Body of pancreas (tissue), 4 donors: ENCODE measurements at regions not wholly inside any gene's neighbourhood (a gene's known extent, or its start where the extent isn't known, plus 50 kb on each side); places are given as distances from the start of the nearest gene placed in this dataset.

Source experiments
- ATAC-seq: fragments of 150-250 bp; one replicate; pipeline ENCODE4 v1.9.1; 2016
- DNase-seq, 4 donors: peaks; one replicate each; pipeline ENCODE4 v3.0.0-alpha.2; 2019
- H3K27ac ChIP-seq, 4 donors: fragments of 200-600 bp; sonication (generic); 1 replicate in 3 of 4; 2 replicates in 1 of 4; pipeline versions ENCODE4 v1.5.1 to v1.6.1; 2016 to 2019; ENCODE audit warnings: mild to moderate bottlenecking in 1 of 4, mixed read lengths in 1 of 4, moderate library complexity in 1 of 4
- H3K27me3 ChIP-seq, 2 donors: fragments of 200-600 bp; sonication (generic); one replicate each; pipeline ENCODE4 v1.6.0; 2016; ENCODE audit warnings: mild to moderate bottlenecking in 1 of 2
- H3K36me3 ChIP-seq, 2 donors: fragments of 200-600 bp; sonication (generic); replicated peaks in 1 of 2; 2 replicates each; pipeline ENCODE4 v1.5.1; 2016; ENCODE audit warnings: low read depth in 2 of 2; ENCODE audit not compliant: insufficient read depth in 1 of 2
- H3K4me1 ChIP-seq: fragments of 200-600 bp; sonication (generic); one replicate; pipeline ENCODE4 v1.6.0; 2016
- H3K4me3 ChIP-seq, 2 donors: fragments of 200-600 bp; sonication (generic); 1 replicate in 1 of 2; 2 replicates in 1 of 2; pipeline ENCODE4 v1.5.1; 2016 to 2019
- H3K9me3 ChIP-seq, 3 donors: fragments of 200-600 bp; sonication (generic); 1 replicate in 2 of 3; 2 replicates in 1 of 3; pipeline ENCODE4 v1.5.1; 2016
- CTCF ChIP-seq, 7 experiments: fragments of 450-650 bp in 4 of 7; fragments of 200-600 bp in 3 of 7; sonication (generic) in 3 of 7; IDR thresholded peaks; one replicate each; pipeline ENCODE4 v1.5.1; 2016 to 2019; ENCODE audit warnings: antibody characterized with exemption in 7 of 7
- POLR2A ChIP-seq, 3 donors: fragments of 450-650 bp; IDR thresholded peaks; one replicate each; pipeline ENCODE4 v1.6.1; 2016; ENCODE audit warnings: antibody characterized with exemption in 3 of 3, mild to moderate bottlenecking in 2 of 3
- WGBS, 2 donors: methylation state at CpG; one replicate each; pipeline ENCODE4 v1.1.5; 2017; 5-methylcytosine and 5-hydroxymethylcytosine counted together
- intact Hi-C: fragments of 100-400 bp; cut with DNase I; formaldehyde crosslinking; loops from one replicate; pipeline ENCODE4 v1.15.1; 2023

DNA sequence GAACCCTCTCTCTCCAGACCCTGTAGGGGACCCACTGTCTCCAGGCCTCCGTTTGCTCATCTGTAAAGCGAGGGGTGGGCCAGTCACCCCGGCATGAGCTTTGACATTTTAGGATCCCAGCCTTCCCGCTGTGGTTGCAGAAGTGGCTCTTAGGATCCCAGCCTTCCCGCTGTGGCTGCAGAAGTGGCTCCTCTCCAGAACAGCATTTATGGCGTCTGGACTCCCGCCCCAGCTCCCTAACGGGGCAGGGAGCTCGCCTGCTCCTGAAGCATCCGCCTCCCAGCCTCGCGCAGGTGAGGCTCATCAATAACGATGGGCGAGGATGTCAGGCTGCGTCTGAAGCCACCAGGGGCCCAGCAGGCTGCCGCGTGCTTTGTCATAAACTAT is 222.3 kb upstream of the TNRC6C start:
- H3K27ac ChIP-seq, result no peak overlapping the region
- peaks cover 13% of the 10 kb centered on the region for H3K4me1 ChIP-seq
- H3K9me3 ChIP-seq, result peaks cover 0 to 9% (median 0%) of the 10 kb centered on the region in 3 donors
- WGBS, 2 donors, result 29 to 32% methylated on average over 9 to 14 of the region's 17 CpGs
- DNase-seq (no peak), ATAC-seq (no peak)
- H3K27me3 ChIP-seq, result peaks cover 0 to 7% of the 10 kb centered on the region in 2 donors
- H3K36me3 ChIP-seq, result no peaks in the 10 kb centered on the region
- intact Hi-C loops, result no loop called here
- no peak for TF ChIP-seq POLR2A (IDR thresholded peaks at IDR 0.05)
- TF ChIP-seq CTCF (IDR thresholded peaks at IDR 0.05), result no peak
- no peak overlapping the region for H3K4me3 ChIP-seq

DNA sequence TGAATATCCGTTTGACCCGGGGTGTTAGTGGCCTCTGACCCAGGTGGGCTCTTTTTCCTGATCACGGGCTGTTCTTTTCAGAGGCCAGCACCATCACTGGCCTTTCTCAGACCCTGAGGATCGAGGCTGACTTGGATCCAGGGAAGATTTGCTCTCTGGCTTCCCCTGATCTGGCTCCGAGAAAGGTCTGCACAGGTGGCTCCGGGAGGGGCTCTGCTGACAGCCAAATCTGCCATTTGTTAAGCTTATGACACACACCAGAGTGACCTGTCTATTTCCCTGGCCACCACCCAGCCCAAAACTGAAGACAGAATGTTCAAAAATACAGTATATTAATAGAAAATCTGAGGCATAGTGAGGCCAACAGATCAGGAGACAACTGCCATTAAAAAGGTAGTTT is 221.8 kb upstream of the TNRC6C start:
- no peak overlapping the region for H3K27ac ChIP-seq
- no peak for DNase-seq
- H3K4me3 ChIP-seq, result no peak overlapping the region

GRCh38 chr17:77737442-77738265 is 220.8 kb upstream of the TNRC6C start:
- Histone ChIP-seq H3K4me1 (peaks cover 13% of the 10 kb centered on the region), H3K27me3 (peaks cover 0 to 7% of the 10 kb centered on the region in 2 donors), H3K36me3 (no peaks in the 10 kb centered on the region), H3K9me3 (peaks cover 0 to 7% (median 0%) of the 10 kb centered on the region in 3 donors), H3K27ac (no peak overlapping the region), H3K4me3 (no peak overlapping the region)
- TF ChIP-seq POLR2A (IDR thresholded peaks at IDR 0.05), result no peak
- WGBS, 2 donors, result 72 to 81% methylated on average over 21 of the region's 21 CpGs
- no peak for DNase-seq
- intact Hi-C loops, result no loop called here
- ATAC-seq, result no peak

More for the DNA sequence above, 221.8 kb upstream of the TNRC6C start:
- TF ChIP-seq POLR2A (IDR thresholded peaks at IDR 0.05) (no peak), CTCF (IDR thresholded peaks at IDR 0.05) (no peak)
- peaks cover 0 to 7% of the 10 kb centered on the region in 2 donors for H3K27me3 ChIP-seq
- intact Hi-C loops, result no loop called here
- no peak for ATAC-seq
- WGBS, 2 donors, result 46 to 53% methylated on average over 4 to 6 of the region's 6 CpGs
- peaks cover 0 to 9% (median 0%) of the 10 kb centered on the region in 3 donors for H3K9me3 ChIP-seq
- H3K4me1 ChIP-seq, result peaks cover 13% of the 10 kb centered on the region
- no peaks in the 10 kb centered on the region for H3K36me3 ChIP-seq

GRCh38 chr17:77738751-77739531 is 219.6 kb upstream of the TNRC6C start:
- DNase-seq (peak in 2 of 4 donors; percentile 9 to 14), ATAC-seq (peak; percentile 30)
- Histone ChIP-seq H3K9me3 (no peaks in the 10 kb centered on the region), H3K4me3 (no peak overlapping the region), H3K27me3 (peaks cover 0 to 7% of the 10 kb centered on the region in 2 donors), H3K27ac (peak overlapping the region in 2 of 4 donors; percentile 25 to 40), H3K36me3 (no peaks in the 10 kb centered on the region), H3K4me1 (peaks cover 12% of the 10 kb centered on the region)
- TF ChIP-seq CTCF (IDR thresholded peaks at IDR 0.05) (no peak), POLR2A (IDR thresholded peaks at IDR 0.05) (no peak)
- WGBS, 2 donors, result 32 to 38% methylated on average over 8 of the region's 8 CpGs
- intact Hi-C loops, result no loop called here

GRCh38 chr17:77740481-77740880 is 218.0 kb upstream of the TNRC6C start:
- no peaks in the 10 kb centered on the region for H3K36me3 ChIP-seq
- no peaks in the 10 kb centered on the region for H3K9me3 ChIP-seq
- no peaks in the 10 kb centered on the region for H3K4me1 ChIP-seq
- no peak for DNase-seq
- intact Hi-C loops, result no loop called here
- no peak for ATAC-seq
- 67 to 82% methylated on average over 7 of the region's 7 CpGs for WGBS, 2 donors
- no peak overlapping the region for H3K27ac ChIP-seq
- no peaks in the 10 kb centered on the region for H3K27me3 ChIP-seq
- no peak for TF ChIP-seq POLR2A (IDR thresholded peaks at IDR 0.05)
- TF ChIP-seq CTCF (IDR thresholded peaks at IDR 0.05), result no peak
- no peak overlapping the region for H3K4me3 ChIP-seq
